Stimulated activated naive CD8-positive, alpha-beta T cell treated with anti-CD3 and anti-CD28 coated beads, Interleukin-15, Interleukin-2, amounts not matched to agents 100 U/mL and 50 U/mL, for 24 hours (primary cell): ENCODE measurements at regions not wholly inside any gene's neighbourhood (a gene's known extent, or its start where the extent isn't known, plus 50 kb on each side); places are given as distances from the start of the nearest gene placed in this dataset.

ENCODE experiments used
- ATAC-seq: fragments of 150-1000 bp; cut with Tn5 transposase; one replicate; pipeline ENCODE4 v1.10.0; 2021
- DNase-seq: peaks from one replicate; pipeline ENCODE4 v3.0.0; 2021

DNA sequence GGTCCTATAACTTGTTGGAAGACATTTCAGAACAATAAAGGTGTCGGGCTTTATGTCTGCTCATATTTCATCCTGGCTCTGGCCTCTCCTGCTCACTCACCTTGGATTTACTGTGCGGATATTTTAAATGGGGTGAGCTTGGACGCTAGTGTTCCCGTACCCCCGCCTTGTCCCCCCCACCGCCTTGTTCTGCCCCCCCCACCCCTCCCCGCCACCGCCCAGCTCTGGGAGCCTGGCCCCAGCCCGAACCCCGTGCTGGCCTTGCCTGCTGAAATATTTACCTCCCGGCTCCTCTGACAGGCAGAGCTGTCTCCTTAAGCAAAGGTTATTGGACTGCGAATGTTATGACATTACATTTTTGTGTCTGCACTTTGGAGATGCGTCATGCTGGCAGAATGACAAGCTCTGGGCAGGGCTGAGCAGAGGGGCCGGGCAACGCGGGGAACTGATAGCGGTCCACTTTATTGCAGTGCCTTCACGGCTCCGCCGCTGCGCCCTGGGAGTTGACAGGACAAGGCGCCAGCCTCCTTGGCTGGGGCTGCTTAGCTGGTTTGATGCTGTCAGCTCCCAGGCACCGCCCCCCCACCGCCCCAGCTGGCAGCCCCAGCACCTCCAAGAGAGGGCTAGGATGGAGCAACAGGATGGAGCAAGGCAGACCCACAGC is 222.5 kb upstream of the GSE1 start:
- no peak for ATAC-seq
- DNase-seq = no peak

DNA sequence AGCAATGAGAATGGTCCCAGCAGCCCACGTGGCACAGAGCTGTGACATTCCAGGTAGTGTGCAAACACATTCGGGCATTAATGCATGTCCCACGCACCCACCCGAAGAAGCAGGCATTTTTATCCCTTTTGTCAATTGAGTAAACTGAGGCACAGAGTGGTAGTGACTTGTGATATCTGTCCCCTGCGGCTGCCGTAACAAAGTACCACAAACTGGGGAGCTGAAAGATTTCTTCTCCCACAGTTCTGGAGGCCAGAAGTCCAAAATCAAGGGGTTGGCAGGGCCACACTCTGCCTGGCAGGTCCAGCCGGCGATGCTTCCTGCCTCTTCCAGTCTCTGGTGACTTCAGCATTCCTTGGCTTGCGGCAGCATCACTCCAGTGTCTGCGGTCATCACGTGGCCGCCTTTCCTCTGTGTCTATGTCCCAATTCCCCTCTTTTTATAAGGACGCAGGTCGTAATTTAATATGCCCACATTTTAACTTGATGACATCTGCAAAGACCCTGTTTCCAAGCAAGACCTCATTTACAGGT is 221.9 kb upstream of the GSE1 start:
- DNase-seq (no peak), ATAC-seq (no peak)

DNA sequence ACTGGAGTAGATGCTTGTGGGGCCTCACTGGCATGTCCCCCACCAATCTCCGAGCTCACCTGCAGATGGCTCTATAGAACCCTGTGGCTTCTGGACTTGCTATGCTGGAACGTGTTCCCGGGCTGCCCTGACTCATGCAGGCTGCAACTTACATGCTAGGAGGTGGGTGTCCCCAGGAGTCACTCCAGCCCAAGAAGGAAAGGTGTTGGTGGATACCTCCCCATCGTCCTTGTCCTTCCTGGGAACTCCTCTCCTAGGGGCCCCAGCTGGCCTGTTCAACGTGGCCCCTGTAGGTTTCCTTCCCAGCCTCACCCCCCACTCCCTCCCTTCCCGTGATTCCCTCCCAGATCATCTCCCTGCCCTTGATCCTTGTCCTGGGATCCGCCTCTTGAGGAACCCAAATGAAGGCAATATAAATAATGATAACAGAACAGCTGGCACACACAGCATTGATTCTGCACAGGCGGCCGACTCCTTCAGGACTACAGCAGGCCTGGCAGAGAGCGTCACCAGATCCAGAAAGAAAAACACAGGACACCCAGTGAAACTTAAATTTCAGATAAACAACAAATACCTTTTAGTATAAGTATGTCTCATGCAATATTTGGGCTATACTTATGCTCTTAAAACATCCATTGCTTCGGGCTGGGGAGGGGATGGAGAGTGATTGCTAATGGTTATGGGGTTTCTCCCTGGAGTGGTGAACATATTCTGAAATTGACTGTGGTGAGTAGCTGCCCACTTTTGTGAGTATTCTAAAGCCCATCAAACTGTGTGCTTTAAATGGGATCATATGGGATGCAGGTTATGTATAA is 221.1 kb upstream of the GSE1 start:
- DNase-seq (no peak), ATAC-seq (no peak)

DNA sequence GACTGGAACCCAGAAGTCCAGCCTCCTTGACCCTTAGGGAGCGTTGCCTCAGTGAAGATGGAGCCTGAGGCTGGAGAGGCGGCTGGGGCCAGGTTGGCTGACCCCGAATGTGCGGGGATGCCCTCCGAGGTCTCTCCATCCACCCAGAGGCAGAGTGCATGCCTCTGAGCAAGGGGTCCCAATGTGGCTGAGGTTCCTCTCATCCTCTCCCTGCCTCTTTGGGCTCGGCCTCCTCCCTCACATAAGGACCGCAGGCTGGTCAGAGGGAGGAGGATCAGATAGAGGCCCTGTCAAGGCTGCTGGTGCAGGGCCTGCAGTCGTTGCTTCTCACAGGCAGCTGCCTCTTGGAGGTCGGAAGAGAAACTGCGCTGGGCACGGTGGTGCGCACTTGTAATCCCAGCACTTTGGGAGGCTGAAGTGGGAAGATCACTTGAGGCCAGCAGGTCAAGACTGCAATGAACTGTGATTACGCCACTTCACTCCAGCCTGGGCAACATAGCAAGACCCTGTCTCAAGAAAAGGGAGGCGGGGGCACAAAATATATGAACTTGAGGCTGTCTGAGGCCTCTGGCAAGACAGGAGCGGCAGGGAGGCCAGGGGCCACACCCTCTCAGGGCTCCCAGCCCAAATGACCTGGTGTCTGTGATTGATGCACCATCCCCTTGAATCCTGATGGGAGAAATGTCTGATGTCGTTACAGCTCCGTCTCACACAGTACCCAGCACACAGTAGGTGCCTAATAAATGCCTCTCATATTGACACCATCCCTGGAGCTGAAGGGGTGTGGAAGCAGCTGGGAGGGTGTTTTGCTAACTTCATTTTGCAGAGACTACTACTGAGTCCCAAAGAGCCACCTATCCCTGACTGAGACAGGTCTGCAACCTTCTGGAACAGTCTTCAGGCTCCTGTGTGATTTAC is 220.1 kb upstream of the GSE1 start:
- DNase-seq (no peak), ATAC-seq (no peak)

DNA sequence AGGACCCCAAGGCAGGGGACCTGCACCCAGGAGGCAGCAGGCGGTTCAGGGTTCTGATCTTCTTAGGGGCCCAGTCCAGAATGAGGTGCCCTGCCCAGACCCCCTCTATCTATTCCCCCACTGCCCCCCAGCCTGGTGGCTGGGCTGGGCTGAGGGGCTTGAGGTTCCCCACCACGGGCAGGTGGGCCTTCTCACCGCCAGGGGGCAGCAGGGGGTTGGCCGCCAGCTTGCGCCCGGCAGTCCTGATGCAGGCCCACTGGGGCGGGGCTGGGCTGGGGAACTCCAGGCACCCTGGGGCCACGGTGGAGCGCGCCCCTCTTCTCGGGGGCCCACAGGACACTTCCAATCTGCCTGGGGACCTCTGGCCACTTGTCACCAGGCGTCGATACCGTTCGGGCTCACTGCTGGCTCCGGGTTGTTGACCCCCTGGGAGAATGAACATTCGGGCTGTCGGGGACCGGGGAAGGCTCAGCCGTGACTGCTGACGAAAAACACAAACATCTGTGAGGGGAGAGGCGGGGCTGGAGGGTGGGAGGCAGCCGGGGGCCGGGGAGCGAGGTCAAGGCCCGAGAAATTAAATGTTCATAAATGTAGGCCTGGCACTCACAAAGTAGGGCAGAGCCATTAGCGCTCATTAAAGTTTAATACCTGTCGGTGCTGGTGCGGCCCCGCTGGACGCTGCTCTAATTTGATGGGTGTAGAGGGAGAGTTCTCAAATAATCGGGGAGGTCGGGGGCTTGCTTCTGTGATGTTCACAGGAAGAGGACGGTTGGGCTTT is 219.3 kb upstream of the GSE1 start:
- ATAC-seq (peak; percentile 69), DNase-seq (peak; percentile 85)

DNA sequence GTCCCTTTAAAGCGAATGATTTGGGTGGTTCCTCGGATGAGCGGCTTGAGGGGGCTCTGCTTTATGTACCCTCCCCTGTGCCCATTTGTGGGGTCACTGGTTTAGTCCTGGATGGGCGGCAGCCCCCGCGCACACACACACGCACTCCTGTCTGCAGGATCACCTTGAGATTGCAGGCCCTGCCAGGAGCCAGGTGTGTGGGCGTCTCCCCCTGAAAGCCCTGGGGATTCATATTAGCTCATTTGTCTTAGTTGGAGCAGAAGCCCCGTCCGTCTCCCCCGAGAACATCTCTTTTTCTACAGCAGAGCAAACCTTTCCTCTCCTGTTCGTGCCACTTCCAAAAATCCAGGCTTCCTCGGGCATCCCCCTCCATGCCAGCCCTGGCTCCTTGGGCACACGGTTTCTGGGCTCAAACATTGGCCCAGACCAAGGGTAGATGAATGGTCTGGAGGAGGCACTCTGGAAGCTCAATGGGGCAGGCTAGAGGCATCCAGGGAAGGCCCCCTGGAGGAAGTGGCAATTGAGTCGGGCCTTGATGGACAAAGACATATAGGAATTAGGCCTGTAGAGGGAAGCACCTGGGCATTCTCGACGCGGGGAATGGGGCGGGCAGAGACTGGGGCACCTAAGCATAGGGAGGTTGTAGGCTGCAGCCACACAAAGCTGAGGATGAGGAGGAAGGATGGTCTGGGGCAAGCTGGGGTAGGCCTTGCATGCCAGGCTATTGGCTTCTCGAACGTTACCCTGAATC is 218.5 kb upstream of the GSE1 start:
- ATAC-seq = no peak
- DNase-seq = no peak

DNA sequence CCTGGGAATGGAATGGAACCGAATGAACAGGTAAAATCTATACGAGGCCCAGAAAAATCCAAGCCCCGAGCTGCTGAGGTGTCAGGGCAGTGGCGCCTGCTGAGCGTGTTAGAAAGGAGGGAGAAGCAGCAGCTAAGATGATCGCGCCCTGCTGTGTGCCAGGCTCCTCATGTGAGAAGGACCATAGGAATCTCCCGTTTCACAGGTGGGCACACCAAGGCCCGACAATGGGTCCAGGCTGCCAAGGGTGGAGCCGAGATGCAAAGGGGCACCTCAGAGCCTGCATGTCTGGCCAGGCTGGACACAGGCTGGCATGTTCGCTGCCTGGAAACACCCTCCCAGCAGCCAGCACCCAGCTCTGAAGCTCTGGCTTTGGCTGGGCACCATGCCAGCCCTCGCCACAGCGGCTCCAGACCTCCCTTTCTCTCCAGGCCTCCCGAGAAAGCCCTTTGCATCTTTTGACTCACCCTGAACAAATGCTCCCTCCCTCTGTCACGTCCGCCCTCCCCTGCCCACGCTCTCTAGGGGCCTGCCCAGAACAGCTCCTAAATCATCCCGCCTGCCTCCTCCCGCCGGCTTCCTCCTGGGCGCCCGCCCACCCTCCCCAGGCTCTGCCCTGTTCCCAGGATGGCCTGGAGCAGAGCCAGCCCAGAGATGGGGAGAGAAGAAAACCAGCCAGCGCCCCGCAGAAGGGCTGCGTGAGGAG is 217.8 kb upstream of the GSE1 start:
- ATAC-seq = no peak
- no peak for DNase-seq

DNA sequence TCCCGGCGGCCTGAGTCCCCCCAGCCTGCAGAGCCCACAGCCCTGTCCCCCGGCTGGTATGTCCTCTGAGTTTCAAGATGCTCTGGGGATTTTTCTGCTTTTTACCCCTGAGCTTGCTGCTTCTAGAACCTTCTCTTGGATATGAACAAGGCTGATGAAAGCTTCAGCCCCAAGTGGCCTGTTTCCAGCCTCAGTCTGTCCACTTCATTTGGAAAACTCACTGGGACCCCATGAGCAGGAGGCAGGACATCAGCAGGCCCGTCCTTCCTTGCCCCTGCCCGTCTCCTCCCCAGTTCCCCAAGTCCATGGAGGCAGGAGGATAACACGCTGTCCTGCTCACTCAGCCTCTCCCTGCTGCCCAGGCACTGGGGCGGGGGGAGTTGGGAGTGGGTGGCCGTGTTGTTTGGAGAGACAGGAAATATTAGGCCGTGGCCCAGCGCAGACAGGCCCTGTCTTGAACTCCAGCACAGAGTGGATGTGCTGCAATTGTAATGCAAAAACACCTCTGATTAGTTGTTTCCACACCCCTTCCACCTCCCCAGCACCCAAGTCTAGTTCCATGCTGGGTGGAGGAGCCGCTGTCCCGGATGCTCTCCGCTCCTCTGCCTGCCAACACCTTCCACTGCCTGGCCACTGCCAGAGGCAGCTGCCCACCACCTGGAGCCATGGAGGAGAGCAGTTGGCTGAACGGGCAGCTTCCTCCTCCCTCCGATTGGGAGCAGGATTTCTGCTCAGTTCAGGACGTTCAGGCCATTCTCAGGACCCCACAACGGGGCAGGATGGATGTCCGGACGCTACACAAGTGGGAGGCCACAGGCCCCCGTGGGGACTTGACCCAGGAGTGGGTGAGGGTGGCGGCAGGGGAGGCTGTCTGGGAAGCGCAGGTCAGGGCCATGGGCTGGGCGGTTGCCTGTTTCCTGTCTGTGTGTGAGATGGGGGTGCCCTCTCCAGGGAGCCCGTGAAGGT is 216.9 kb upstream of the GSE1 start:
- DNase-seq (no peak), ATAC-seq (no peak)

DNA sequence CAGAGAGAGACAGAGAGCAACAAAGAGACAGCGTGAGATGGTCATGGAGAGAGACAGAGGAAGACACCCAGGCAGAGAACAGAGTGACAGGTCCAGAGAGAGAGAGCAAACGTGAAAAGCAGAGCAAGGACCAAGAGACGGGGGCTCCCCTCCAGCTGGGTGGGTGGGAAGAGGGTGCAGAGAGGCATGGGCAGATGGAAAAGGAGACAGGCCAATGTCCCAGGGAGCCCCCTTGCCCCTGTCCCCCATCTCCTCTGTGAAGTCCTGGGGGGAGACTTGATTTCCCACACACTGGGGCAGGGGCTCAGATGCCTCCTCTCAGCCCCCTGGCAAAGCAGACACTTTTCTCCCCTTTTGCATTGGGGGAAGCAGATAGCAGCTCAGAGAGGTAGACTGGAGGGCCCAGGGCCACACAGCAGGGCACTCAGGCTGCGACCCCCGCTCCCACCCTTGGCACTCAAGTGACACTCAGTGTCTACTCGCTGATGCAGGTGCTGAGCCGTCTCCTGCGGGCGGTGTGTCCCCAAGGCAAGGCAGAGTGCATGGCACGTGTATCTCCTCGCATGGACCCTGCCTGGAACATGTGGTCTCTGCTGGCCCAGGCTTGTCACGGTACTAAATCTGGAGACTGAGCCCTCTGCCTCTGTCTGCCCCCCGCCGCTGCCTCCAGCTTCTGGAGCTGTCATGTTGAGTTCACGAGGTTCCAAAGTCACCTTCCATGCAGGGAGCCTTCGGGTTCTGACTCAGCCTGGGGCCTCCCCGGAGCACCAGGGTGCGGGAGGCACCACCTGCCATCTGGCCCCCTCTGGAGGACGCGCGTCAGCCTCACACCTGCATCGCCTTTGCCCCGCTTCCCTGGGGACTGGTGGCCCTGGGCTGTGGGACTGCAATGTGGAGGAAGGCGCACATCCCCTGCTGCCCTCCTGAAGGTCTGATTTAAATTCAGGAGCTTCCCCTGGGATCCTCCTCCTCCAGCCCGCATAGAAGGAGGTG is 215.9 kb upstream of the GSE1 start:
- DNase-seq (no peak), ATAC-seq (peak; percentile 48)

DNA sequence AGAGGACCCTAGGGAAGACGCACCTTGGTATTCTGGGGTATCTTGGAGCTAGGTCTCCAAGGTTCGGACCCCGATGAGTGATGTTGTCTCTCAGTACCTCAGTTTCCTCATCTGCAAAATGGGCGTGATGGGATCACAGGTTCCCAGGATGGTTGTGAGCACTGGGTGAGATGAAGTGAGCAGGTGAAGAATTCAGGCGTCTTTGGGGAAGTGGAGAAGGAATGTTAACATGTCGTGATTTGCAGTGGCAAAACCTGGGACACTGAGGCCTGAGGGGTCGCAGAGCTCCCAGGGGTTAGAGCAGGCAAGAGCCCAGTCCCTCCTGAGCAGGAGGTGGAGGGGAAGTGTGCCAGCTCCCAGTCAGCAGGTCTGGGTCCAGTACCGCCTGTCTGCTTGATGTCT is 215.1 kb upstream of the GSE1 start:
- no peak for ATAC-seq
- no peak for DNase-seq

DNA sequence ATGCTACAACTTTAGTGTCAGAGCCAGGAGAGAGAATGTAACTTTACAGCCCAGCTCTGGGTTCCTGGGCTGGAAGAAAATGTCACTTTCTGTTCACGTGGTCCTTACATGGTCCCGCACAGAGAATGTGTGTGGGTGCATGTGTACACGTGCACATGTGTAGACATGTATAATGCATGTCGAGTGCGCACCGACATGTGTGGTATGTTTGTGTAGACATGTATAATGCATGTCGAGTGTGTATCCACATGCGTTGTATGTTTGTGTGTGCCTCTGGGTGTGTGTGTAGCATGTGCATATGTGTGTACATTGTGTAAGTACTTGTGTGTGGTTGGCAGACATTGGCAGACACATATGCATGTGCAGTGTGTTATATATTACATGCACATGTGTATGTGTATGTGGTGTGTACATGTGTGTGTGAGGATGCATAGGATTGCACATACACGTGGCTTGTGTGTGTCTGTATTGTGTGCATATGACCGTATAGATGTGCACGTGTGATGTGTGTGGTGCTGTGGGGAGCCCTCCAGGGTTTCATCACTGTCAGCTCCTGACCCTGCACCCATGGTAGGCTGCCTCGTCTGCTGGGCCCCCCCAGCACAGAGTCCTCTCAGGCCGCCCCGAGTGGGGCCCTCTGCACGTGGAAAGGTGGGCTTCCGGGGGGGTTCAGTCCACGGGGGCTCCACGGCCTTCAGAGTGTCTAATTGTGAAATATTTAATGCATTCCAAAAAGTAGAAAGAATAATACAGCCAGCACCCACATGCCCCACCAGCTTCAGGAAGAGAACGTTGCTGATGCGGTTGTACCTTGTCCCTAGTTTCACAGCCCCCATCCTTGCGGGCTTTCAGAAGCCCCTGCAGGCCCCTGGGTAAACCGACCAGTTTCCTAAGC is 214.2 kb upstream of the GSE1 start:
- DNase-seq = no peak
- no peak for ATAC-seq

DNA sequence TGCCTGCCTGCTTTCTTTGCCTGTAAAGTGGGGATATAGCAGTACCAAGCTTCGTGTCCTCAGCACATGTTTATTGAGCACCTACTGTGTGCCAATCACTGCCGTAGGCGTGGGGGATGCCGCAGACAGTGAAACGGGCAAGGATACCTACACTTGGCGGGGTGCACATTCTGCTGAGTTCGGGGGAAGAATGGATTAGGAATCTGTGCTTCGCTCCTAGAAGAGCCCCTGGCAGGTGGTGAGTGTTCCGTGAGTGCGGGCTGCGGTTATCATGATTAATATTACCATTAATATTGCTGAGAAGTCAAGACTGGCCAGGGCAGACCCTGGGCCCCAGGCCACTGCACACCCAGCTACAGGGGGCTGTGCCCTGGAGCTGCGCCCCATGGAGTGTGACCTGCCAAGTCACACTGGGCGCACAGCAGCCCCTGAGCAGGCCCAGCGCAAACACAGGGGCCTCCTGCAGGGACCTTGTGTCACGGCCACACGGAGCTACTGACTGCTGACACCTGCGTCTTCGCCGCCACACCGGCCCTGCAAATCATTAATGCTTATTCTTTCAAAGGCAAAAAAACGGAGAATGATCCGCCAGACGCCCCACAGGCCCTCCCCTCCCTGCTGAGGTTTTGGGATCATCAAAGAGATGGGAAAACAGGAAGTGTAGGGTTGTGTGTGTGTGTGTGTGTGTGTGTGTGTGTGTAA is 213.4 kb upstream of the GSE1 start:
- ATAC-seq (no peak), DNase-seq (no peak)

DNA sequence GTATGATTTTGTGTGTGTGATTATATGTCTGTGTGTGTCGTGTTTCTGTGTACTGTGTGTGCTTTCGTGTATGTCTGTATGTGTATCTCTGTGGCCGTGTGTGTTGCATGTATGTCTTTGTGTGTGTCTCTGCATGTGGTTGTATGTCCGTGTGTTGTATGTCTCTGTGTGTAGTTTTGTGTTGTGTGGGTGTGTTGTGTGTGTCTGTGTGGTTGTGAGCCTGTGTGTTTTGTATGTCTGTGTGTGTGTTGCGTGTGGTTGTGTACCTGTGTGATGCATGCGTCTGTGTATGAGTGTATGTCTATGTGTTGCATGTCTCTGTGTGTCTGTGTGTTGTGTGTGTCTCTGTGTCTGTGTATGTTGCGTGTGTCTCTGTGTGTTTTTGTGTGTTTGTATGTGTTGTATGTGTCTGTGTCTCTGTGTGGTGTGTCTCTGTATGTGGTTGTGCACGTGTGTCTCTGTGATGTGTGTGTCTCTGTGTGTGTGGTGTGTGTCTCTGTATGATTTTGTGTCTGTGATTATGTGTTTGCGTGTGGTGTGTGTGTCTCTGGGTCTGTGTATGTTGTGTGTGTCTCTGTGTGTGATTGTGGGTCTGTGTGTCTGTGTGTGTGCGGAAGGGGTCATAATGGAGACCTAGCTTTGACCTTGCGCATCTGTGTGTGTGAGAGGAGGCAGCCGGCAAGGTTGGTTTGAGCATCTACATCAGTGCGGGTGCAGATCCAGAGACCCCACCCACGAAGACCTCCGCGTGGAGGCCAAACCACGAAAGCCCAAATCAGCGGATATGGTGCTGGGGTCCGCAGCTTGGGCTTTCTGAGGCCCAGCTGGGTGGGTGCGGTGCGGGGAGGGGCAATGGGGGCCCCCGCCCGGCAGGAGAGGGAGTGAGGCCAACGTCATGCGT is 212.6 kb upstream of the GSE1 start:
- DNase-seq (no peak), ATAC-seq (no peak)

DNA sequence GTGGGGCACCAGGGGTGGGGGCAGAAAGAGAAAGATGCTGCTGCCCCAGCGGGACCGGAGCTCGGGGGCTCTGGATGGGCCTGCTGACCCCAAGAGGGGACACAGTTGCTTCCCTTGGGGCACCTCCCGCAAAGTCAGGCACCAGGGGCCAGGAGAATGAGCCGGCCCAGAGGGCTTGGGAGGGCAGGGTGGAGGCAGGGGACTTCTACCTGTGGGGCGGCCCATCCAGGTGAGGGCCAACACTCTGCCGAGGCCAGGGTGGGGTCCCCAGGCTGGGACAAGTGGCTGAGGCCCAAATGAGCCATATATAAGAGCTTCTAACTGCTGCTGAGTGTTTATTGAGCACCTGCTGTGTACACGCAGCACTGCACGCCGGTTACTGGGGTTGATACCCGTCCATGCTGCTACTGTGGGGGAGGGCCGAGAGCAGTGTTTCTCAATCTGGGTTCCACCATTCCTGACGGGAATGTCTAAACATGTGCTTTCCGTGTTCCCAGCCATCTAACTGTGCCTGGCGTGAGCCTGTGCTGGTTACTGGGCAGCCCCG is 211.7 kb upstream of the GSE1 start:
- no peak for ATAC-seq
- no peak for DNase-seq
